GM18868 (cell line): ENCODE measurements at regions not wholly inside any gene's neighbourhood (a gene's known extent, or its start where the extent isn't known, plus 50 kb on each side); places are given as distances from the start of the nearest gene placed in this dataset.

Source experiments
- ATAC-seq: cut with Tn5 transposase; IDR thresholded peaks from one replicate; pipeline ENCODE4 v1.9.1; 2021; ENCODE audit warnings: mild to moderate bottlenecking, moderate library complexity; ENCODE audit not compliant: unreplicated experiment

GRCh38 chr11:27287205-27287604 lies 75.8 kb downstream of the CCDC34 start:
- ATAC-seq, result no peak

GRCh38 chr11:27285761-27286160 lies 77.3 kb downstream of the CCDC34 start:
- ATAC-seq, result no peak

- no peak for ATAC-seq
Measured at GRCh38 chr11:27282806-27283205, 80.2 kb downstream of the CCDC34 start.

GRCh38 chr11:27281740-27282590 lies 81.0 kb downstream of the CCDC34 start:
- ATAC-seq, result peak; percentile 88

- no peak for ATAC-seq
Measured at GRCh38 chr11:27281276-27281675, 81.7 kb downstream of the CCDC34 start.

GRCh38 chr11:27280140-27280539 lies 82.9 kb downstream of the CCDC34 start:
- ATAC-seq, result no peak

GRCh38 chr11:27279460-27279859 lies 83.6 kb downstream of the CCDC34 start:
- ATAC-seq, result no peak

- ATAC-seq, result no peak
Measured at GRCh38 chr11:27277843-27278242, 85.2 kb downstream of the CCDC34 start.

GRCh38 chr11:27276141-27276540 lies 86.9 kb downstream of the CCDC34 start:
- no peak for ATAC-seq

- no peak for ATAC-seq
Measured at GRCh38 chr11:27274854-27275395, 88.1 kb downstream of the CCDC34 start.

- no peak for ATAC-seq
Measured at GRCh38 chr11:27266125-27266524, 96.9 kb downstream of the CCDC34 start.

- ATAC-seq, result no peak
Measured at GRCh38 chr11:27263986-27264385, 99.0 kb downstream of the CCDC34 start.

- ATAC-seq, result no peak
Measured at GRCh38 chr11:27263046-27263445, 100.0 kb downstream of the CCDC34 start.

GRCh38 chr11:27255447-27255828 lies 107.6 kb downstream of the CCDC34 start:
- ATAC-seq, result no peak

GRCh38 chr11:27254744-27255446 lies 108.1 kb downstream of the CCDC34 start:
- no peak for ATAC-seq

- ATAC-seq, result peak; percentile 36
Measured at GRCh38 chr11:27253224-27253623, 109.8 kb downstream of the CCDC34 start.

- no peak for ATAC-seq
Measured at GRCh38 chr11:27250867-27251665, 111.9 kb downstream of the CCDC34 start.

- ATAC-seq, result no peak
Measured at GRCh38 chr11:27248576-27249509, 114.2 kb downstream of the CCDC34 start.

- ATAC-seq, result no peak
Measured at GRCh38 chr11:27247660-27248059, 115.4 kb downstream of the CCDC34 start.

GRCh38 chr11:27246925-27247324 lies 116.1 kb downstream of the CCDC34 start:
- ATAC-seq, result no peak
